Ishikawa (cell line): ENCODE measurements at regions not wholly inside any gene's neighbourhood (a gene's known extent, or its start where the extent isn't known, plus 50 kb on each side); places are given as distances from the start of the nearest gene placed in this dataset.

Experiments used
- EGR1 ChIP-seq: IDR thresholded peaks from 2 replicates; pipeline ENCODE4 v1.6.1; 2012
- EP300 ChIP-seq: IDR thresholded peaks from 2 replicates; pipeline ENCODE4 v1.6.1; 2012; ENCODE audit warnings: borderline replicate concordance
- FOXM1 ChIP-seq: IDR thresholded peaks from 2 replicates; pipeline ENCODE4 v1.6.1; 2012; ENCODE audit warnings: low read depth, borderline replicate concordance
- NFIC ChIP-seq: IDR thresholded peaks from 2 replicates; pipeline ENCODE4 v1.6.1; 2012
- RAD21 ChIP-seq: IDR thresholded peaks from 2 replicates; pipeline ENCODE4 v1.6.1; 2012; ENCODE audit warnings: low read depth
- TAF1 ChIP-seq: IDR thresholded peaks from 2 replicates; pipeline ENCODE4 v1.6.1; 2012; ENCODE audit warnings: low read depth, mild to moderate bottlenecking
- TEAD4 ChIP-seq: IDR thresholded peaks from 2 replicates; pipeline ENCODE4 v1.6.1; 2012
- TF ChIP-seq, protein P1 (sequence below): IDR thresholded peaks from 2 replicates; pipeline ENCODE4 v1.6.1; 2012; ENCODE audit warnings: low read depth, mild to moderate bottlenecking
- TF ChIP-seq, protein P2 (sequence below): IDR thresholded peaks from 2 replicates; pipeline ENCODE4 v1.6.1; 2012

DNA sequence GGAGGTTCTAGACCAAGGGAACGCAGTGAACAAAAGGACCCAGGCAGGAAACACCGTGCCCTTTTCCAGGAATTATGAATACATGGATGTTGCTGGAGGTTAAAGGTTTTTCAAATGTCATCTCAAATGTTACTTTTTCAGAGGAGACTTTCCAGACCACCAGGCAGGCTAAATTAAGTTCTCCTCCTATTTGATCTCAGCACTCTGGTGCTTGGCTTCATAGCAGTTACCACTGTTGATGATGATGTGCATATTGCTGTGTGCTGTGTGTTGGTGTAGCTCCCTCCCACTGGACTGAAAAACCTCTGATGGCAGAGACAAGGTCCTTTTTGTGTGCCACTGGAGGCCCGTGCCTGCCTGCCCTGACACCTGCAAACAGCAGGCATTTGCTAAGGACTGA lies 137.3 kb upstream of the PTPRM start:
- TF ChIP-seq RAD21 (no peak), EGR1 (no peak), EP300 (no peak), TAF1 (no peak), FOXM1 (no peak), NFIC (no peak), TEAD4 (no peak)
- TF ChIP-seq, protein P1, sequence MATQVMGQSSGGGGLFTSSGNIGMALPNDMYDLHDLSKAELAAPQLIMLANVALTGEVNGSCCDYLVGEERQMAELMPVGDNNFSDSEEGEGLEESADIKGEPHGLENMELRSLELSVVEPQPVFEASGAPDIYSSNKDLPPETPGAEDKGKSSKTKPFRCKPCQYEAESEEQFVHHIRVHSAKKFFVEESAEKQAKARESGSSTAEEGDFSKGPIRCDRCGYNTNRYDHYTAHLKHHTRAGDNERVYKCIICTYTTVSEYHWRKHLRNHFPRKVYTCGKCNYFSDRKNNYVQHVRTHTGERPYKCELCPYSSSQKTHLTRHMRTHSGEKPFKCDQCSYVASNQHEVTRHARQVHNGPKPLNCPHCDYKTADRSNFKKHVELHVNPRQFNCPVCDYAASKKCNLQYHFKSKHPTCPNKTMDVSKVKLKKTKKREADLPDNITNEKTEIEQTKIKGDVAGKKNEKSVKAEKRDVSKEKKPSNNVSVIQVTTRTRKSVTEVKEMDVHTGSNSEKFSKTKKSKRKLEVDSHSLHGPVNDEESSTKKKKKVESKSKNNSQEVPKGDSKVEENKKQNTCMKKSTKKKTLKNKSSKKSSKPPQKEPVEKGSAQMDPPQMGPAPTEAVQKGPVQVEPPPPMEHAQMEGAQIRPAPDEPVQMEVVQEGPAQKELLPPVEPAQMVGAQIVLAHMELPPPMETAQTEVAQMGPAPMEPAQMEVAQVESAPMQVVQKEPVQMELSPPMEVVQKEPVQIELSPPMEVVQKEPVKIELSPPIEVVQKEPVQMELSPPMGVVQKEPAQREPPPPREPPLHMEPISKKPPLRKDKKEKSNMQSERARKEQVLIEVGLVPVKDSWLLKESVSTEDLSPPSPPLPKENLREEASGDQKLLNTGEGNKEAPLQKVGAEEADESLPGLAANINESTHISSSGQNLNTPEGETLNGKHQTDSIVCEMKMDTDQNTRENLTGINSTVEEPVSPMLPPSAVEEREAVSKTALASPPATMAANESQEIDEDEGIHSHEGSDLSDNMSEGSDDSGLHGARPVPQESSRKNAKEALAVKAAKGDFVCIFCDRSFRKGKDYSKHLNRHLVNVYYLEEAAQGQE, result no peak
- TF ChIP-seq, protein P2, sequence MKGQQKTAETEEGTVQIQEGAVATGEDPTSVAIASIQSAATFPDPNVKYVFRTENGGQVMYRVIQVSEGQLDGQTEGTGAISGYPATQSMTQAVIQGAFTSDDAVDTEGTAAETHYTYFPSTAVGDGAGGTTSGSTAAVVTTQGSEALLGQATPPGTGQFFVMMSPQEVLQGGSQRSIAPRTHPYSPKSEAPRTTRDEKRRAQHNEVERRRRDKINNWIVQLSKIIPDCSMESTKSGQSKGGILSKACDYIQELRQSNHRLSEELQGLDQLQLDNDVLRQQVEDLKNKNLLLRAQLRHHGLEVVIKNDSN, result no peak
